Lower leg skin (tissue), 3 donors: ENCODE measurements at regions not wholly inside any gene's neighbourhood (a gene's known extent, or its start where the extent isn't known, plus 50 kb on each side); places are given as distances from the start of the nearest gene placed in this dataset.

Experiments used
- CTCF ChIP-seq, 3 donors: fragments of 450-650 bp; IDR thresholded peaks; one replicate each; pipeline ENCODE4 v1.5.1; 2016; ENCODE audit warnings: antibody characterized with exemption in 3 of 3, mild to moderate bottlenecking in 3 of 3, moderate library complexity in 2 of 3
- POLR2A ChIP-seq, 2 donors: fragments of 450-650 bp; IDR thresholded peaks; one replicate each; pipeline ENCODE4 v1.6.1; 2016 to 2017; ENCODE audit warnings: antibody characterized with exemption in 2 of 2, mild to moderate bottlenecking in 1 of 2, moderate library complexity in 1 of 2

DNA sequence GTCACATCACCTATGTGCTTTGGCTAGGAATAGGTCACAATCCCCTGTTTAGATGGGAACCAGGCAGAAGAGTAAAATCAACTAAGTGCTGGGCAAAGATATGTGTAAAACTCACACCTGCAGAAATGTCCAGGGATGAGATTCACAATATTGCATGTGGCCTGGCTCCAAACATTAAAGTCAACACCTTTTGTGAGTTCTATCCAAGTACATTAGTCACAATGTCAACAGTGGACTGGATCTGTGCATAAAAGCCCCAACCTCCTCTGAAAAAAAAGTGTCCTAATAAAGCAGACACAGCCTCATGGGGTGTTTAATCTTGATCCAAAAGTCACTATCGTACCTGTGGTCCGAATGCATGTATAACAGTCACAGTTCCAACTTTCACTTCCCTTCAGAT is 1990.3 kb downstream of the TP53TG3F start:
- no peak for TF ChIP-seq POLR2A (IDR thresholded peaks at IDR 0.05)
- no peak for TF ChIP-seq CTCF (IDR thresholded peaks at IDR 0.05)
